ENCODE measurements at regions not wholly inside any gene's neighbourhood (a gene's known extent, or its start where the extent isn't known, plus 50 kb on each side); places are given as distances from the start of the nearest gene placed in this dataset.
"Not testable (repeated sequence)": the region's sequence is repeated elsewhere in the genome, so short reads cannot be mapped to it uniquely, and the experiment has no call there.

GRCh38 chrX:41003506-41004270, 81.6 kb upstream of the USP9X start:
- no peak for TF ChIP-seq POU2F2 (IDR thresholded peaks at IDR 0.05; ENCODE audit: low read depth, low read length)
- TF ChIP-seq POLR2A (IDR thresholded peaks at IDR 0.05; ENCODE audit: low read depth, low read length) = no peak
- no peak for TF ChIP-seq PAX5 (IDR thresholded peaks at IDR 0.05; ENCODE audit: insufficient read depth, low read length, severe bottlenecking)
- no peak for TF ChIP-seq POLR2AphosphoS5 (IDR thresholded peaks at IDR 0.05; ENCODE audit: low read depth, low read length)
- TF ChIP-seq TAF1 (IDR thresholded peaks at IDR 0.05; ENCODE audit: low read depth, low read length) = no peak
- no peak for TF ChIP-seq SPI1 (IDR thresholded peaks at IDR 0.05; ENCODE audit: low read depth, low read length)
- DNase-seq (ENCODE audit: insufficient read length, low spot score) (no peak), FAIRE-seq (no peak)

- TF ChIP-seq POLR2A (IDR thresholded peaks at IDR 0.05; ENCODE audit: low read depth, low read length) (no peak), POLR2AphosphoS5 (IDR thresholded peaks at IDR 0.05; ENCODE audit: low read depth, low read length) (no peak), PAX5 (IDR thresholded peaks at IDR 0.05; ENCODE audit: insufficient read depth, low read length, severe bottlenecking) (no peak), POU2F2 (IDR thresholded peaks at IDR 0.05; ENCODE audit: low read depth, low read length) (no peak), TAF1 (IDR thresholded peaks at IDR 0.05; ENCODE audit: low read depth, low read length) (no peak)
- DNase-seq (ENCODE audit: insufficient read length, low spot score) (no peak), FAIRE-seq (no peak)
Observed at GRCh38 chrX:41005445-41005992, 79.7 kb upstream of the USP9X start.

DNA sequence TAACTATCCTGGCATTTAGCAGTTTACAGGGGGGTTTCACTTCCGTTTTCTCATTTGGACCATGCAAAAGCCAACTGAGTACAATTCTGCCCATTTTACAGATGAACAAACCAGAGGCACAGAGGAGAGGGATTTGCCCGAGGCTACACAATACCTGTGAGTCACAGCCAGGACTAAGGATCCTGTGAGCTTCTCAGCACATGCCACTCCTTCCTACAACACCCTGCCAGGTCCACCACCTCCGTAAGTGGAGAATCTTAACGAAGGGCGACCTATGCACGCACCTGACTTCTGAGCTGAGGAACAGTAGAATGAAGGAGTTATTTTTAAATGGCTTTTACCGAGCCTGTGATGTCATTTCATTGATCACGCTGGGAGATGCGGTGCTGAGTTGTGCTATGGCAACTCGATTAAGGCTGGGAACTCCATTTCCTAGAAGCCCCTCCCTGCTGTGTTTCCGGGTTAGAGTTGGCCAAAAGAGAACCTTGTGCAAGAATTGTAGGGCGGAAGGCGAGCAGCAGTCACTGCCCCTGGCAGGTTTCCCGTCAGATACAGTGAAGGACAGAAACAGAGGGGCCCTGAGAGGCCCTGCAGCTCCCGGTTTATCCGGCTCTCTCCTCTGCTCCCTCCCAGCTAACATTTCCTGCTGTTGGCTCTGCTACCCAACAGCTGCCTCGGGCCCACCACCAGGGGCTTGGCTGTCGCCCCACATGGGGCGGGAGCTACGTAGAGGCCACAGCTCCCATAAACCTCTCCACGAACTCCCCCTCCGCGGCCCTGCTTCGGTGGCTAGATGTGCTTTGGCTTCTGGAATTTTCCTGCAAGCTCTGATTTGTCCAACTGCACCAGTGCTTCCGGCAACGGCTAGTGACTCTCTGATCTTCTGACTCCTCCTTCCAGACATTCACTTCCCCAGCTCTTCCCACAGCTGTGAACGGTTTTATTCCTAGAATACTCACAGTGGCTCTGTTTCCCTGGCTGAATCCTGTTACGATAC, 75.1 kb upstream of the USP9X start:
- no peak for TF ChIP-seq TAF1 (IDR thresholded peaks at IDR 0.05; ENCODE audit: low read depth, low read length)
- TF ChIP-seq SPI1 (IDR thresholded peaks at IDR 0.05; ENCODE audit: low read depth, low read length) = peak; percentile 71
- TF ChIP-seq POLR2A (IDR thresholded peaks at IDR 0.05; ENCODE audit: low read depth, low read length) = 0 out of 2 replicates have a peak, but pooled peaks have one; percentile 27
- FAIRE-seq (peak; percentile 23), DNase-seq (ENCODE audit: insufficient read length, low spot score) (peak; percentile 27)

- DNase-seq (ENCODE audit: insufficient read length, low spot score) (no peak), FAIRE-seq (no peak)
- TF ChIP-seq TAF1 (IDR thresholded peaks at IDR 0.05; ENCODE audit: low read depth, low read length) (no peak), PAX5 (IDR thresholded peaks at IDR 0.05; ENCODE audit: insufficient read depth, low read length, severe bottlenecking) (no peak), SPI1 (IDR thresholded peaks at IDR 0.05; ENCODE audit: low read depth, low read length) (no peak), POLR2A (IDR thresholded peaks at IDR 0.05; ENCODE audit: low read depth, low read length) (no peak), POU2F2 (IDR thresholded peaks at IDR 0.05; ENCODE audit: low read depth, low read length) (no peak), POLR2AphosphoS5 (IDR thresholded peaks at IDR 0.05; ENCODE audit: low read depth, low read length) (no peak)
Observed at GRCh38 chrX:41014776-41015360, 70.4 kb upstream of the USP9X start.

DNA sequence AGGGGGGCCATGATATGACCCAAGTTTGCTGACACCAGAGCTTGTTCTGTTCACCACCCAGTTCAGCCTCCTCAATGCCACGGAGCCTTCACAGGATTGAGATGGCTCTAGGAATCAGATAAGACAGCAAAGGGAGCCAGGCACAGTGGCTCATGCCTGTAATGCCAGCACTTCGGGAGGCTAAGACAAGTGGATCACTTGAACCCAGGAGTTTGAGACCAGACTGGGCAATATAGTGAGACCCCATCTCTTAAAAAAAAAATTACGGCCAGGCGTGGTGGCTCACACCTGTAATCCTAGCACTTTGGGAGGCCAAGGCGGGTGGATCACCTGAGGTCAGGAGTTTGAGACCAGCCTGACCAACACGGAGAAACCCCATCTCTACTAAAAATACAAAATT, 67.5 kb upstream of the USP9X start:
- not testable (repeated sequence) for FAIRE-seq; DNase-seq (ENCODE audit: insufficient read length, low spot score)

- not testable (repeated sequence) for FAIRE-seq; DNase-seq (ENCODE audit: insufficient read length, low spot score)
Observed at GRCh38 chrX:41018391-41019040, 66.7 kb upstream of the USP9X start.

DNA sequence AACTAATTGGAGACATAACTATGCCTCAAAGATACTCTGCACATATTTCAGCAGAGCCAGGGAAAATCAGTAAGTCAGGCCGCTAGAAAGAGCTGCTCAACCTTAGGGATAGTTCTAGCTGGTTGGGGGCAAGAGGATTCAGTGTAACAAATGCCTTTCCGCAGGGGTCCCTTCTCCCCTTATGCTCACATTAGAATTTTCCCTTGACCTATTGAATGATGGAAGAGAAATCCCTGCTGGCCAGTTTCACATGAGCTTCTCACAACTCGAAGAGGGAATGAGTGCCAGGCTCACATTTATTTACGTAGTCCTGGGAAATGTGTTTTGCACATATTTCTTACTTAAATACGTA, 66.2 kb upstream of the USP9X start:
- FAIRE-seq (no peak), DNase-seq (ENCODE audit: insufficient read length, low spot score) (no peak)
- no peak for TF ChIP-seq POLR2A (IDR thresholded peaks at IDR 0.05; ENCODE audit: low read depth, low read length)
- TF ChIP-seq TAF1 (IDR thresholded peaks at IDR 0.05; ENCODE audit: low read depth, low read length) = no peak
- no peak for TF ChIP-seq SPI1 (IDR thresholded peaks at IDR 0.05; ENCODE audit: low read depth, low read length)

GRCh38 chrX:41022566-41022965, 62.7 kb upstream of the USP9X start:
- no peak for TF ChIP-seq POLR2AphosphoS5 (IDR thresholded peaks at IDR 0.05; ENCODE audit: low read depth, low read length)
- TF ChIP-seq PAX5 (IDR thresholded peaks at IDR 0.05; ENCODE audit: insufficient read depth, low read length, severe bottlenecking) = no peak
- no peak for TF ChIP-seq TAF1 (IDR thresholded peaks at IDR 0.05; ENCODE audit: low read depth, low read length)
- TF ChIP-seq POU2F2 (IDR thresholded peaks at IDR 0.05; ENCODE audit: low read depth, low read length) = no peak
- TF ChIP-seq SPI1 (IDR thresholded peaks at IDR 0.05; ENCODE audit: low read depth, low read length) = no peak
- TF ChIP-seq POLR2A (IDR thresholded peaks at IDR 0.05; ENCODE audit: low read depth, low read length) = no peak
- FAIRE-seq = peak; percentile 28
- DNase-seq (ENCODE audit: insufficient read length, low spot score) = no peak

DNA sequence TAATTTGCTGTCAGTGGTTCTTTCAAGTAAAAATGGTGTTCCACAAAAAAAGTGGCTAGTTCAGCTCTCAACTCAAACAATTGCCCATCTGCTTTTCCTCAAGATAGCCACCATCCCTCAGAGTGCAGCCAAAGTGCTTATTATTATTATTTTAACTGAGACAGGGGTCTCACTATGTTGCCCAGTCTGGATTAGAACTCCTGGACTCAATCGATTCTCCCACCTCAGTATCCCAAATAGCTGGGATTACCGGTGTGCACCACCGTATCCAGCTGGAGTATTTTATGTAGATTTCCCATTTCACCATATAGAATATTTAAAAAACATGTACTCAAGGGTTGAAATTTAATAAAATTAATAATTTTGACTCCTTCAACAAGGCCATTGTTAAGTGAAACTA, 62.1 kb upstream of the USP9X start:
- TF ChIP-seq SPI1 (IDR thresholded peaks at IDR 0.05; ENCODE audit: low read depth, low read length) (no peak), POLR2AphosphoS5 (IDR thresholded peaks at IDR 0.05; ENCODE audit: low read depth, low read length) (no peak), TAF1 (IDR thresholded peaks at IDR 0.05; ENCODE audit: low read depth, low read length) (no peak), PAX5 (IDR thresholded peaks at IDR 0.05; ENCODE audit: insufficient read depth, low read length, severe bottlenecking) (no peak), POLR2A (IDR thresholded peaks at IDR 0.05; ENCODE audit: low read depth, low read length) (no peak), POU2F2 (IDR thresholded peaks at IDR 0.05; ENCODE audit: low read depth, low read length) (no peak)
- no peak for DNase-seq (ENCODE audit: insufficient read length, low spot score)
- no peak for FAIRE-seq

GRCh38 chrX:41024335-41024734, 60.9 kb upstream of the USP9X start:
- not testable (repeated sequence) for FAIRE-seq; DNase-seq (ENCODE audit: insufficient read length, low spot score)
